ENCODE measurements at regions not wholly inside any gene's neighbourhood (a gene's known extent, or its start where the extent isn't known, plus 50 kb on each side); places are given as distances from the start of the nearest gene placed in this dataset.

GRCh38 chr13:76795701-76796695 is 90.2 kb downstream of the KCTD12 start:
- no peak for DNase-seq

- no peak for DNase-seq
These were observed 93.4 kb downstream of the KCTD12 start for GRCh38 chr13:76792731-76793347.

GRCh38 chr13:76790980-76791819 is 95.0 kb downstream of the KCTD12 start:
- DNase-seq, result no peak

GRCh38 chr13:76790526-76790925 is 95.7 kb downstream of the KCTD12 start:
- no peak for DNase-seq

- DNase-seq, result no peak
These were observed 102.4 kb downstream of the KCTD12 start for GRCh38 chr13:76783798-76784197.

GRCh38 chr13:76778853-76779252 is 107.4 kb downstream of the KCTD12 start:
- DNase-seq, result no peak

- DNase-seq, result no peak
These were observed 109.1 kb downstream of the KCTD12 start for GRCh38 chr13:76777096-76777495.

GRCh38 chr13:76775088-76775740 is 111.0 kb downstream of the KCTD12 start:
- DNase-seq, result no peak

GRCh38 chr13:76773448-76774094 is 112.6 kb downstream of the KCTD12 start:
- no peak for DNase-seq

GRCh38 chr13:76772241-76772640 is 114.0 kb downstream of the KCTD12 start:
- no peak for DNase-seq

- no peak for DNase-seq
These were observed 116.9 kb downstream of the KCTD12 start for GRCh38 chr13:76769271-76769791.

- DNase-seq, result no peak
These were observed 117.8 kb downstream of the KCTD12 start for GRCh38 chr13:76768384-76768783.

GRCh38 chr13:76764916-76765315 is 121.3 kb downstream of the KCTD12 start:
- no peak for DNase-seq

GRCh38 chr13:76764429-76764828 is 121.8 kb downstream of the KCTD12 start:
- no peak for DNase-seq

GRCh38 chr13:76762721-76763120 is 123.5 kb downstream of the KCTD12 start:
- DNase-seq, result no peak

GRCh38 chr13:76759877-76760276 is 126.3 kb downstream of the KCTD12 start:
- DNase-seq, result peak; percentile 2

- DNase-seq, result no peak
These were observed 127.5 kb downstream of the KCTD12 start for GRCh38 chr13:76758738-76759137.

GRCh38 chr13:76758257-76758656 is 127.9 kb downstream of the KCTD12 start:
- DNase-seq, result no peak

GRCh38 chr13:76756451-76756850 is 129.8 kb downstream of the KCTD12 start:
- no peak for DNase-seq

GRCh38 chr13:76754414-76754813 is 131.8 kb downstream of the KCTD12 start:
- no peak for DNase-seq

GRCh38 chr13:76751278-76751677 is 134.9 kb downstream of the KCTD12 start:
- no peak for DNase-seq

- DNase-seq, result no peak
These were observed 136.1 kb downstream of the KCTD12 start for GRCh38 chr13:76750126-76750525.

Measured in DMS79 (cell line).